AG10803 (cell line): ENCODE measurements at regions not wholly inside any gene's neighbourhood (a gene's known extent, or its start where the extent isn't known, plus 50 kb on each side); places are given as distances from the start of the nearest gene placed in this dataset.

Experiments
- DNase-seq: peaks from one replicate; pipeline ENCODE4 v3.0.0; 2010; ENCODE audit warnings: low read depth
- H3K4me3 ChIP-seq: 2 replicates; pipeline ENCODE4 v1.5.1; 2011; ENCODE audit warnings: mild to moderate bottlenecking, low read length, control low read depth
- CTCF ChIP-seq: conservative IDR thresholded peaks from 2 replicates; pipeline ENCODE4 v1.5.1; 2011; ENCODE audit warnings: mild to moderate bottlenecking, low read length, control low read depth, inconsistent platforms

GRCh38 chr4:24470666-24471485, 113.5 kb downstream of the DHX15 start:
- peak; percentile 22 for DNase-seq
- TF ChIP-seq CTCF: no peak
- peak overlapping the region; percentile 59 for H3K4me3 ChIP-seq

GRCh38 chr4:24468071-24468470, 116.3 kb downstream of the DHX15 start:
- no peak for DNase-seq
- TF ChIP-seq CTCF: no peak
- H3K4me3 ChIP-seq: no peak overlapping the region

- TF ChIP-seq CTCF: no peak
Observed at GRCh38 chr4:24464566-24464965, 119.8 kb downstream of the DHX15 start.

GRCh38 chr4:24456431-24456830, 127.9 kb downstream of the DHX15 start:
- TF ChIP-seq CTCF: no peak
- DNase-seq: no peak
- H3K4me3 ChIP-seq: no peak overlapping the region

More at GRCh38 chr4:24464566-24464965, 119.8 kb downstream of the DHX15 start:
- DNase-seq: no peak
- H3K4me3 ChIP-seq: no peak overlapping the region

GRCh38 chr4:24453951-24454350, 130.4 kb downstream of the DHX15 start:
- TF ChIP-seq CTCF: no peak

GRCh38 chr4:24451870-24452269, 132.5 kb downstream of the DHX15 start:
- no peak for TF ChIP-seq CTCF
- H3K4me3 ChIP-seq: no peak overlapping the region
- DNase-seq: no peak

More at GRCh38 chr4:24453951-24454350, 130.4 kb downstream of the DHX15 start:
- no peak overlapping the region for H3K4me3 ChIP-seq
- DNase-seq: no peak

GRCh38 chr4:24443200-24443599, 141.2 kb downstream of the DHX15 start:
- TF ChIP-seq CTCF: no peak
- no peak overlapping the region for H3K4me3 ChIP-seq
- DNase-seq: no peak
